VCaP (cell line): ENCODE measurements at regions not wholly inside any gene's neighbourhood (a gene's known extent, or its start where the extent isn't known, plus 50 kb on each side); places are given as distances from the start of the nearest gene placed in this dataset.

Experiments used
- H3K27ac ChIP-seq: fragments of 450-650 bp; 2 replicates; pipeline ENCODE4 v1.5.1; 2017
- TF ChIP-seq, protein P1 (sequence below): fragments of 450-650 bp; conservative IDR thresholded peaks from 2 replicates; pipeline ENCODE4 v1.5.1; 2017; ENCODE audit warnings: mild to moderate bottlenecking, moderate library complexity

DNA sequence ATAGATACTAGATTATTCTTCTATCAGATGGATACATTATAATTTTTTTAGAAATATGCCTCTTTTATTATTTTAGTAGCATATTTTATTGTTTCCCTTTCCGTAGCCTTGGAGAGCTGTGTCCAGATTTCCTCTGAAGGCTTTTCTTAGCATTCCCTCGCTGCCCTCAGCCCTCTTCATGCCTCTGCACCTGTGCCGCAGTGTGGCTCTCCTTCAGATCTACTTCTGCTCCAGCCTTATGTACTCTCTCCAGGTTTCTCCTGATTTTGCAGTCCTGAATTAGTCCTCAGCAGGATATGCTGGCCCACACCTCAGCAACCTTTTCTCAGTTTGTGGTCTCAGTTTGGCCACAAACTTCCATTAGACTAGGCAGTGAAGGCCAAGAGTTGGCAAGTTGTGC, 1052.0 kb downstream of the TAF11L14 start:
- TF ChIP-seq, protein P1, sequence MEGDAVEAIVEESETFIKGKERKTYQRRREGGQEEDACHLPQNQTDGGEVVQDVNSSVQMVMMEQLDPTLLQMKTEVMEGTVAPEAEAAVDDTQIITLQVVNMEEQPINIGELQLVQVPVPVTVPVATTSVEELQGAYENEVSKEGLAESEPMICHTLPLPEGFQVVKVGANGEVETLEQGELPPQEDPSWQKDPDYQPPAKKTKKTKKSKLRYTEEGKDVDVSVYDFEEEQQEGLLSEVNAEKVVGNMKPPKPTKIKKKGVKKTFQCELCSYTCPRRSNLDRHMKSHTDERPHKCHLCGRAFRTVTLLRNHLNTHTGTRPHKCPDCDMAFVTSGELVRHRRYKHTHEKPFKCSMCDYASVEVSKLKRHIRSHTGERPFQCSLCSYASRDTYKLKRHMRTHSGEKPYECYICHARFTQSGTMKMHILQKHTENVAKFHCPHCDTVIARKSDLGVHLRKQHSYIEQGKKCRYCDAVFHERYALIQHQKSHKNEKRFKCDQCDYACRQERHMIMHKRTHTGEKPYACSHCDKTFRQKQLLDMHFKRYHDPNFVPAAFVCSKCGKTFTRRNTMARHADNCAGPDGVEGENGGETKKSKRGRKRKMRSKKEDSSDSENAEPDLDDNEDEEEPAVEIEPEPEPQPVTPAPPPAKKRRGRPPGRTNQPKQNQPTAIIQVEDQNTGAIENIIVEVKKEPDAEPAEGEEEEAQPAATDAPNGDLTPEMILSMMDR: no peak
- no peak overlapping the region for H3K27ac ChIP-seq

DNA sequence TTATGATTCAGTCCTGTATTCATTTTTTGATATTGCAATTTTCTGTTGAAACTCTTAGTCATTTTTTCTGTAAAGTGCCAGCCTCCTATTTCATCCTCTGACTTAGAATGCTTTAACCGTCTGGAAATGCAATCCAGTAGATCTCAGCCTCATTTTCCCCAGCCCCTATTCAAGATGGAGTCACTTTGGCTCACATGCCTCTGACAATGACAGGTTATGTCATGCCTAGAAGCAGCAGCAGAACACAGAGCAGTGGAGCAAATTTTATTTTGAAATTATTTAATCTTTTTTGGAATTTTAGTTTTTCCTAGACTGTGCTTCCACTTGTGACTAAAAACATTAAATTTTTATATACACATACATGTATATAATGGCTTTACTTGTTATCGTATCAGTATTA, 1053.2 kb downstream of the TAF11L14 start:
- TF ChIP-seq, protein P1: no peak
- no peak overlapping the region for H3K27ac ChIP-seq

DNA sequence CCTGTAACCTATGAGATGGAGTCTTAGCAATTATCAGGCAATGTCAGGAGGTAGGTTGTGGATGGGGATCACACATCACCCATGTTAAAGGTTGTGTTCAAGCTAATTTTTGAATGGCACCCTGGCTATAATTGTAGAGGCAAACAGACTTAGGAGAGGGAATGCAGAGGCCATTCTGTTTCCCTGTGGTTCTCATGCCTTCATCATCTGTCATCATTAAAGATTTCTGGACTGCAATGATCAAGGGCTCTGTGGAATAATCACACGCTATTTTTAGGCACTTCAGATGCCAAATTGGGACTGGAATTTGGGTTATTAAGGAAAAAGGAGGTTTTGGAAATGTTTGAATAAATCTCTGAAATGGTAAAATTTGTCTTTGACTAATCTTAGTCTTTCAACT, 1065.4 kb downstream of the TAF11L14 start:
- H3K27ac ChIP-seq: no peak overlapping the region
- TF ChIP-seq, protein P1: no peak

- TF ChIP-seq, protein P1: no peak
- H3K27ac ChIP-seq: no peak overlapping the region
These were observed 1068.6 kb downstream of the TAF11L14 start for GRCh38 chr5:18702821-18703220.

- TF ChIP-seq, protein P1: no peak
- no peak overlapping the region for H3K27ac ChIP-seq
These were observed 1078.8 kb downstream of the TAF11L14 start for GRCh38 chr5:18712936-18713485.

- TF ChIP-seq, protein P1: no peak
- no peak overlapping the region for H3K27ac ChIP-seq
These were observed 1085.7 kb downstream of the TAF11L14 start for GRCh38 chr5:18720002-18720401.

DNA sequence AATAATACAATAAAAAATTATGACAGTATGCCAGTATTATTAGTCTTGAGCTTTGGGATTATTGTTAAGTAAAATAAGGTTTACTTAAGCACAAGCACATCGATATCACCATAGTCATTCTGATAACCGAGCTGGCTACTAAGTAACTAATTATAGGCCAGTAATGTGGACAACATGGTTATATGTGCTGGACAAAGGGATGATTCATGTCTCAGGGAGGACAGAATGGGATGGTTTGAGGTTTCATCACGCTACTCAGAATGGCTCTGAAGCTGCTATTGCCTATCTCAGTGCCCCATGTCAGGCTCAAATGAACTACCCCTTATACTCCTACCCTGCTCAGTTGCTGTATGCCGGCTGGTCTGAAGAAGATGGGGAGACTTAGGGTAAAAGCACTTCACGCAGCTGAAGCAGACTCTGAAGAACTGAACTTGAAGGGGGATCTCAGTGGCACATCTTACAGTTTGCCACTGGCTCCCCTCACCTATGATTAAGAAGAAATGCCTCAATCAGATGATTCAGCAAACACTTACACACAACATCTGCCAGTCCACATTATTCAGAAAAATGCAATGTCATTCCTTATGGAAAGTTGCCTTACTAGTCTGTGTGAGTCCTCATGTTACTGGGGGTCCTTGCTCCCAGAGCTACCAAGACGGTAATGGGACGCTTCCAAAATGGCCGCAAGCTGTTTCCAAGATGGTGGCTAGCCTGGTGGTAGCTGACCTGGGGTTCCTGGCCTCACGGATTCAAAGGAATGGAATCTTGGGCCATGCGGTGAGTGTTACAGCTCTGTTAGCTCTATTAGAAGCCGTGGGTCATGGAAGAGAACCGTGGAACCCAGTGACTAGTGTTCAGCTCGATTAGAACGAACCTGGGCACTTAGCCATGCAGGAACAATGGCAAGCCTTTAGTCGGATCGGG, 1098.6 kb downstream of the TAF11L14 start:
- no peak overlapping the region for H3K27ac ChIP-seq
- TF ChIP-seq, protein P1: no peak
